Activated B cell treated with CpG ODN at 0.5 μM for 24 hours (primary cell): ENCODE measurements at regions not wholly inside any gene's neighbourhood (a gene's known extent, or its start where the extent isn't known, plus 50 kb on each side); places are given as distances from the start of the nearest gene placed in this dataset.

Source experiments
- ATAC-seq: fragments of 200-7000 bp; cut with Tn5 transposase; one replicate; pipeline ENCODE4 v1.10.0; 2021; ENCODE audit warnings: low read depth, mild to moderate bottlenecking, moderate library complexity
- CTCF ChIA-PET: fragments of 350-600 bp; sonication (Branson Sonifier 250); formaldehyde crosslinking; loops from one replicate; lab custom pipeline; 2021; ENCODE audit warnings: antibody characterized with exemption; lab: Charles Lee
- POLR2A ChIA-PET: fragments of 350-600 bp; sonication (Branson Sonifier 250); formaldehyde crosslinking; loops from one replicate; lab custom pipeline; 2021; ENCODE audit warnings: antibody characterized with exemption; lab: Charles Lee
- DNase-seq: peaks from one replicate; pipeline ENCODE4 v3.0.0; 2022
- H3K27ac Mint-ChIP-seq: one replicate; pipeline ENCODE4 v1.8.0; 2020; ENCODE audit warnings: mixed read lengths
- H3K27me3 Mint-ChIP-seq: one replicate; pipeline ENCODE4 v1.8.0; 2021; ENCODE audit warnings: mixed read lengths
- H3K36me3 Mint-ChIP-seq: one replicate; pipeline ENCODE4 v1.8.0; 2021; ENCODE audit warnings: low read depth, mixed read lengths
- H3K4me1 Mint-ChIP-seq: one replicate; pipeline ENCODE4 v1.8.0; 2021; ENCODE audit warnings: mixed read lengths
- H3K4me3 Mint-ChIP-seq: one replicate; pipeline ENCODE4 v1.8.0; 2020; ENCODE audit warnings: mild to moderate bottlenecking, mixed read lengths
- H3K9me3 Mint-ChIP-seq: one replicate; pipeline ENCODE4 v1.8.0; 2020; ENCODE audit warnings: mixed read lengths
- CTCF ChIP-seq: fragments of 200-600 bp; IDR thresholded peaks from one replicate; pipeline ENCODE4 v1.8.0; 2022; ENCODE audit warnings: antibody characterized with exemption, mild to moderate bottlenecking
- intact Hi-C: fragments of 100-400 bp; cut with micrococcal nuclease; formaldehyde crosslinking; loops from one replicate; pipeline ENCODE4 v1.15.1; 2024

- no peak for DNase-seq
- intact Hi-C loops, result no loop called here
- H3K9me3 Mint-ChIP-seq, result peaks cover 4% of the 10 kb centered on the region
- ChIA-PET CTCF (no interaction called here), POLR2A (no interaction called here)
- H3K27me3 Mint-ChIP-seq, result no peaks in the 10 kb centered on the region
- H3K4me1 Mint-ChIP-seq, result peaks cover 28% of the 10 kb centered on the region
- no peaks in the 10 kb centered on the region for H3K36me3 Mint-ChIP-seq
- H3K27ac Mint-ChIP-seq, result no peak overlapping the region
- no peak for TF ChIP-seq CTCF
- ATAC-seq, result no peak
- no peak overlapping the region for H3K4me3 Mint-ChIP-seq
These were observed 297.2 kb downstream of the HS3ST1 start for GRCh38 chr4:11131491-11131890.

GRCh38 chr4:11130195-11130970, 298.3 kb downstream of the HS3ST1 start:
- no peaks in the 10 kb centered on the region for H3K27me3 Mint-ChIP-seq
- ATAC-seq (no peak), DNase-seq (no peak)
- H3K4me1 Mint-ChIP-seq, result peaks cover 31% of the 10 kb centered on the region
- peaks cover 4% of the 10 kb centered on the region for H3K9me3 Mint-ChIP-seq
- no peaks in the 10 kb centered on the region for H3K36me3 Mint-ChIP-seq
- no peak overlapping the region for H3K4me3 Mint-ChIP-seq
- intact Hi-C loops, result no loop called here
- CTCF ChIA-PET, result no interaction called here
- H3K27ac Mint-ChIP-seq, result no peak overlapping the region
- POLR2A ChIA-PET, result no interaction called here
- no peak for TF ChIP-seq CTCF

- no peak for TF ChIP-seq CTCF
- intact Hi-C loops, result no loop called here
- H3K36me3 Mint-ChIP-seq, result no peaks in the 10 kb centered on the region
- DNase-seq, result no peak
- ChIA-PET POLR2A (no interaction called here), CTCF (no interaction called here)
- no peak overlapping the region for H3K27ac Mint-ChIP-seq
- H3K4me3 Mint-ChIP-seq, result no peak overlapping the region
- no peak for ATAC-seq
- H3K27me3 Mint-ChIP-seq, result peaks cover 2% of the 10 kb centered on the region
- H3K4me1 Mint-ChIP-seq, result peaks cover 27% of the 10 kb centered on the region
- no peaks in the 10 kb centered on the region for H3K9me3 Mint-ChIP-seq
These were observed 308.3 kb downstream of the HS3ST1 start for GRCh38 chr4:11120435-11120834.

- Mint-ChIP-seq H3K4me1 (peaks cover 23% of the 10 kb centered on the region), H3K4me3 (no peak overlapping the region), H3K27ac (no peak overlapping the region), H3K9me3 (no peaks in the 10 kb centered on the region), H3K36me3 (no peaks in the 10 kb centered on the region), H3K27me3 (no peaks in the 10 kb centered on the region)
- DNase-seq (no peak), ATAC-seq (no peak)
- ChIA-PET POLR2A (no interaction called here), CTCF (no interaction called here)
- intact Hi-C loops, result no loop called here
- no peak for TF ChIP-seq CTCF
These were observed 309.2 kb downstream of the HS3ST1 start for GRCh38 chr4:11119474-11119873.

- TF ChIP-seq CTCF, result no peak
- Mint-ChIP-seq H3K27me3 (no peaks in the 10 kb centered on the region), H3K9me3 (no peaks in the 10 kb centered on the region), H3K27ac (no peak overlapping the region), H3K4me1 (peaks cover 21% of the 10 kb centered on the region), H3K4me3 (no peak overlapping the region), H3K36me3 (no peaks in the 10 kb centered on the region)
- ATAC-seq (no peak), DNase-seq (no peak)
- intact Hi-C loops, result no loop called here
- ChIA-PET POLR2A (no interaction called here), CTCF (no interaction called here)
These were observed 310.2 kb downstream of the HS3ST1 start for GRCh38 chr4:11118513-11118912.
